HS-5 (cell line): ENCODE measurements at regions not wholly inside any gene's neighbourhood (a gene's known extent, or its start where the extent isn't known, plus 50 kb on each side); places are given as distances from the start of the nearest gene placed in this dataset.

Source experiments
- DNase-seq: peaks from one replicate; pipeline ENCODE4 v3.0.0-alpha.2; 2012; ENCODE audit warnings: low read depth

- no peak for DNase-seq
Measured at GRCh38 chr6:137269803-137270202, 50.6 kb upstream of the IFNGR1 start.

GRCh38 chr6:137269347-137269746 lies 50.2 kb upstream of the IFNGR1 start:
- no peak for DNase-seq
